ENCODE measurements at regions not wholly inside any gene's neighbourhood (a gene's known extent, or its start where the extent isn't known, plus 50 kb on each side); places are given as distances from the start of the nearest gene placed in this dataset.
A peak's percentile ranks its signal among the peaks of the same experiment; 100 is the strongest.
"Not testable (repeated sequence)": the region's sequence is repeated elsewhere in the genome, so short reads cannot be mapped to it uniquely, and the experiment has no call there.

GRCh38 chr1:104646233-104646632 lies 896.5 kb downstream of the AMY1C start:
- Histone ChIP-seq H3K27ac (no peak overlapping the region), H3K4me2 (no peak overlapping the region), H4K20me1 (ENCODE audit: insufficient read depth) (no peaks in the 10 kb centered on the region), H3K79me2 (ENCODE audit: low read depth) (no peaks in the 10 kb centered on the region), H3K36me3 (ENCODE audit: low read depth) (no peaks in the 10 kb centered on the region), H2AFZ (no peak overlapping the region), H3K27me3 (ENCODE audit: insufficient read depth, low read depth) (no peaks in the 10 kb centered on the region), H3K4me1 (replicated peaks; ENCODE audit: insufficient read depth) (no peaks in the 10 kb centered on the region), H3K4me3 (no peak overlapping the region), H3F3A (ENCODE audit: insufficient read depth, low read depth) (no peaks in the 10 kb centered on the region), H3K9me3 (ENCODE audit: insufficient read depth, low read depth) (no peaks in the 10 kb centered on the region), H3K9me2 (ENCODE audit: insufficient read depth) (no peaks in the 10 kb centered on the region)
- no TSS peak for BruUV-seq (replicated peaks)
- POLR2A ChIA-PET (ENCODE audit: unreplicated experiment), result no interaction called here
- peak in 1 of 2 experiments; percentile 30 for DNase-seq
- CTCF ChIA-PET, result no interaction called here
- TF ChIP-seq CTCF (conservative IDR thresholded peaks at IDR 0.05) (no peak), EZH2 (IDR thresholded peaks at IDR 0.05; ENCODE audit: low read depth) (no peak)
- intact Hi-C loops (cut with micrococcal nuclease; ENCODE audit: unreplicated experiment), result no loop called here

DNA sequence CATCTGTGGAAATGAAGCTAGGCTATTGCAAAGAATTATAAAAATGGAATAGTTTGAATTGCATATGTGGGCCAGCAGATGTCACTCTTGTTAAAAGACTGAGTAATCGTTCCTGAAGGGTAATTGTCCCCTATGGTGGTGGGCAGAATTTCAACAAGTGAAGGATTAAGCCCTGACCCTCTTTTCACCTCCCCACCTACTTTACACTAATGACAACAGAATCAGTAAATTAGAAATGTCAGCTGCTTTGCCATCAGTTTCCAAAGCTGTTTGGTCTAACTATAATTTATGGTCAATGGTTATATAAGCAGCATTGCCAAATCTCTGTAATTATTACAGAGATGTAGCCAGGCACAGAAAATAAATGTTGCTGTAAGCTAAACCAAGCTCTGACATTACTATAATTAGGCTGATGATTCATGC lies 898.6 kb downstream of the AMY1C start:
- ChIA-PET CTCF (interaction anchor here (0.6 kb wide), 1 partner anchor 488 kb away, joined by 4 read pairs; no protein-coding TSS in a partner anchor), POLR2A (ENCODE audit: unreplicated experiment) (no interaction called here)
- peak in 1 of 2 experiments; percentile 37 for DNase-seq
- H3F3A ChIP-seq (ENCODE audit: insufficient read depth, low read depth), result no peaks in the 10 kb centered on the region
- H4K20me1 ChIP-seq (ENCODE audit: insufficient read depth), result no peaks in the 10 kb centered on the region
- no peak overlapping the region for H2AFZ ChIP-seq
- BruUV-seq (replicated peaks), result no TSS peak
- H3K9me3 ChIP-seq (ENCODE audit: insufficient read depth, low read depth), result no peaks in the 10 kb centered on the region
- intact Hi-C loops (cut with micrococcal nuclease; ENCODE audit: unreplicated experiment), result no loop called here
- H3K4me3 ChIP-seq, result no peak overlapping the region
- no peaks in the 10 kb centered on the region for H3K4me1 ChIP-seq (replicated peaks; ENCODE audit: insufficient read depth)
- H3K79me2 ChIP-seq (ENCODE audit: low read depth), result no peaks in the 10 kb centered on the region
- H3K9me2 ChIP-seq (ENCODE audit: insufficient read depth), result no peaks in the 10 kb centered on the region
- no peak overlapping the region for H3K4me2 ChIP-seq
- TF ChIP-seq EZH2 (IDR thresholded peaks at IDR 0.05; ENCODE audit: low read depth), result no peak
- TF ChIP-seq CTCF (conservative IDR thresholded peaks at IDR 0.05), result peak; percentile 79
- H3K27ac ChIP-seq, result no peak overlapping the region
- no peaks in the 10 kb centered on the region for H3K27me3 ChIP-seq (ENCODE audit: insufficient read depth, low read depth)
- H3K36me3 ChIP-seq (ENCODE audit: low read depth), result no peaks in the 10 kb centered on the region

DNA sequence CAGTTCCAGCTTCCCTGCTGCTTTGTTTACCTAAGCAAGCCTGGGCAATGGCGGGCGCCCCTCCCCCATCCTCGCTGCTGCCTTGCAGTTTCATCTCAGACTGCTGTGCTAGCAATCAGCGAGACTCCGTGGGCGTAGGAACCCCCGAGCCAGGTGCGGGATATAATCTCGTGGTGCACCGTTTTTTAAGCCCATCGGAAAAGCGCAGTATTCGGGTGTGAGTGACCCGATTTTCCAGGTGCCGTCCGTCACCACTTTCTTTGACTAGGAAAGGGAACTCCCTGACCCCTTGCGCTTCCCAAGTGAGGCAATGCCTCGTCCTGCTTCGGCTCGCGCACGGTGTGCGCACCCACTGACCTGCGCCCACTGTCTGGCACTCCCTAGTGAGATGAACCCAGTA lies 914.7 kb downstream of the AMY1C start:
- CTCF ChIA-PET, result not testable (repeated sequence)

GRCh38 chr1:104665300-104665699 lies 915.6 kb downstream of the AMY1C start:
- TF ChIP-seq CTCF (conservative IDR thresholded peaks at IDR 0.05), result no peak
- TF ChIP-seq EZH2 (IDR thresholded peaks at IDR 0.05; ENCODE audit: low read depth), result no peak
- ChIA-PET POLR2A (ENCODE audit: unreplicated experiment) (no interaction called here), CTCF (no interaction called here)
- H3F3A ChIP-seq (ENCODE audit: insufficient read depth, low read depth), result no peaks in the 10 kb centered on the region
- no peaks in the 10 kb centered on the region for H3K79me2 ChIP-seq (ENCODE audit: low read depth)
- H4K20me1 ChIP-seq (ENCODE audit: insufficient read depth), result no peaks in the 10 kb centered on the region
- H3K36me3 ChIP-seq (ENCODE audit: low read depth), result no peaks in the 10 kb centered on the region
- no peaks in the 10 kb centered on the region for H3K4me1 ChIP-seq (replicated peaks; ENCODE audit: insufficient read depth)
- H3K9me2 ChIP-seq (ENCODE audit: insufficient read depth), result no peaks in the 10 kb centered on the region; the same call in 1 of the 2 replicates
- no peak for DNase-seq
- no peaks in the 10 kb centered on the region for H3K9me3 ChIP-seq (ENCODE audit: insufficient read depth, low read depth)
- H2AFZ ChIP-seq, result no peak overlapping the region
- H3K4me2 ChIP-seq, result no peak overlapping the region; the same call in 1 of the 2 replicates
- no peak overlapping the region for H3K4me3 ChIP-seq
- intact Hi-C loops (cut with micrococcal nuclease; ENCODE audit: unreplicated experiment), result no loop called here
- BruUV-seq (replicated peaks), result no TSS peak
- H3K27me3 ChIP-seq (ENCODE audit: insufficient read depth, low read depth), result no peaks in the 10 kb centered on the region
- no peak overlapping the region for H3K27ac ChIP-seq

More for the DNA sequence above, 914.7 kb downstream of the AMY1C start:
- H3K36me3 ChIP-seq (ENCODE audit: low read depth); H3K4me1 ChIP-seq (replicated peaks; ENCODE audit: insufficient read depth); H3K9me2 ChIP-seq (ENCODE audit: insufficient read depth); POLR2A ChIA-PET (ENCODE audit: unreplicated experiment); H3K27me3 ChIP-seq (ENCODE audit: insufficient read depth, low read depth); H3K79me2 ChIP-seq (ENCODE audit: low read depth); H4K20me1 ChIP-seq (ENCODE audit: insufficient read depth); H3K9me3 ChIP-seq (ENCODE audit: insufficient read depth, low read depth); H3F3A ChIP-seq (ENCODE audit: insufficient read depth, low read depth); H3K27ac ChIP-seq; intact Hi-C loops (cut with micrococcal nuclease; ENCODE audit: unreplicated experiment); BruUV-seq (replicated peaks): not testable (repeated sequence)
- Histone ChIP-seq H3K4me2 (peak overlapping the region; percentile 31), H3K4me3 (peak overlapping the region; percentile 34; the same call in 1 of the 2 replicates), H2AFZ (0 out of 2 replicates have a peak overlapping the region, but pooled peaks have one; percentile 3)
- peak in 1 of 2 experiments; percentile 2 for DNase-seq

All from PC-9 (cell line).